GM18505 (cell line): ENCODE measurements at regions not wholly inside any gene's neighbourhood (a gene's known extent, or its start where the extent isn't known, plus 50 kb on each side); places are given as distances from the start of the nearest gene placed in this dataset.
"Not testable (repeated sequence)": the region's sequence is repeated elsewhere in the genome, so short reads cannot be mapped to it uniquely, and the experiment has no call there.

Source experiments
- ATAC-seq: cut with Tn5 transposase; IDR thresholded peaks from one replicate; pipeline ENCODE4 v1.9.1; 2021; ENCODE audit not compliant: unreplicated experiment
- POLR2A ChIP-seq: IDR thresholded peaks from 4 replicates; pipeline ENCODE4 v1.6.1; 2011; ENCODE audit warnings: borderline replicate concordance; ENCODE audit not compliant: insufficient read depth, insufficient read length; ENCODE audit errors: extremely low read depth

DNA sequence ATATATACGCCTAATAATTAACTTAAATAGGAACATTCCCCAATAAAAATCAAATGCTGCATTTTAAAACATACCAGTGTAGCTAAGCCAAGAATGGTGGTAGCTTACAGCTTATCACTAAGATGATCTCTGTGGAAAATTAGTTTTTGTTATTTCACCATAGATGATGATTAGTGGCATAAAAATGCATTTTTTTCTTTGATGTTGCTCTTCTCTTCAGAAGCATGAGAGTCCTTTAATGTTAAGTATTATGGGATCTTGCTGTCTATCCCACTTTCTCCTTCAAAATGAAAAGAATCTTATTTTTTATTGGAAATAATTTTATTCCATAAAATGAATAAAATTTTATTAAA lies 731.0 kb downstream of the SLITRK1 start:
- no peak for TF ChIP-seq POLR2A
- ATAC-seq = no peak

DNA sequence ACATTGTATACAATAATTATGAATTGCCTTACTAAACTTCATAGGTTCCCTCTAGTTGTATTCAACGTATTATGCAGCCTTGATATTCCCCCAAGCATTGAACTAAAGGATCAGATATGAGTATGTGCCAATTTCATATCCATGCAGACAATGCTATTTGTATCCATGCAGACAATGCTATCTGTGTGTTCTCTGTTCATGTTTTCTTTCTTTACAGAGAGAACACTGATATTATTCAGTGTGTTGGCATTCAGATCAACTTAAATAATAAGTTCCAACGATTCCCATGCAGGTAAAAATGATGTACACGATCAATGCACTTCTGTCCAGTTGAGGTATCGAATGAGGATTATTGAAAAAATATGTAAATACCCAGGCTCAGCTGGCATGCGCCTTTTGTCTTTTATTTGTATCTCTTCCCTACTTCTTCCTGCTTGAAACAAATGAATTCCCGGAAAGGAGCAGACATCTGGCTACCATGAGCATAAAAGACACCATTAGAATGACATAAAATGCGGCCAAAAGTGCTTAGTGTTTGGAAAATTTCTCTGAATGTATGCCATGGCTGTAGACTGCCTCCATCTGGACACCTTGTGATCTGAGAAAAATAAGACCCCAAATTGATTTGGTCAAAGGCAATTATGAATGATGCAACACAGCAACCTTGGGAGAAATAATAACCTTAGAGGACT lies 731.5 kb downstream of the SLITRK1 start:
- TF ChIP-seq POLR2A = no peak
- no peak for ATAC-seq

DNA sequence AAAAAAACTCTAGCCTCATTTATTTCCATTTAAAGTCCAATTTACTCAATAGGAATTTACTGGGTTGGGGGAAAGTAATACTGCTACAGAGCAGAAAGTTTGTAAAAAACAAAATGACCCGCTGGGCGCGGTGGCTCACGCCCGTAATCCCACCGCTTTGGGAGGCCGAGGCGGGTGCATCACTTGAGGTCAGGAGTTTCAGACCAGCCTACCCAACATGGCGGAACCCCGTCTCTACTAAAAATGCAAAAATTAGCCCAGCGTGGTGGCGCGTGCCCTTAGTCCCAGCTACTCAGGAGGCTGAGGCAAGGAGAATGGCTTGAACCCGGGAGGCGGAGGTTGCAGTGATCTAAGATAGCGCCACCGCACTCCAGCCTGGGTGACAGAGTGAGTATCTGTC lies 745.6 kb downstream of the SLITRK1 start:
- no peak for ATAC-seq
- no peak for TF ChIP-seq POLR2A

DNA sequence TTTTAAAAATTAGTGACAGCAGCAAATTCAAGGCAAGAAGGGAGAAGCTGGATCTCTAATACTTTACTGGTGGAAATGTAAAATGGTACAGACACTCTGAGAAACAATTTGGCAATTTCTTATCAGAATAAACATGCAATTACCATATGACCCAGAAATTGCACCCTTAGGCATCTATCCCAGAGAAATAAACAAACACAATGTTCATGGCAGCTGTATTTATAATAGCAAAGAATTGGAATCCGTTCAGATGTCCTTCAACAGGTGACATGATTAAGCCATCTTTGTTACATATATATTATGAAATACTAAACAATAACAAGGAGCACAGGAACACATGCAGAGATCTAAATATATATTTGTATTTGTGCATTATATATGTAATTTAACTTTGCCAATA lies 756.5 kb downstream of the SLITRK1 start:
- no peak for TF ChIP-seq POLR2A
- ATAC-seq = no peak

DNA sequence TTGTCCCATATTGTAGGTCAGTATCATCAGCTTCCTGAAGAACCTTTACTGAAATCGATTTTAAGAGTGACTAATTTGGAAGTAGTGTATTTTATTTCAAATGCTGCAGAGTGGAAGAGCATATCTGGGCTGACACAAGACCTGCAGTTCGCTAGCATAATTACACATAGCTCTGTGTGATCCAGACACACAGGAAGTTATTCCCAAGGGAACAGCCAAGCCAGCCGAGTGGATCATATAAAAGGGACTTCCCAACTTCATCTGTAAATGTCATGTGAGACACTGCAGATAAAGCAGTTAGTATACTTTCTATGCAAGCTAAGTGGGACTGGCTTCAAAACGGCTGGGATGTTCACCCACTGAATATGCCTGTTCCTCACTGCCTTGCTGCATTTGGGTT lies 760.4 kb downstream of the SLITRK1 start:
- TF ChIP-seq POLR2A = no peak
- no peak for ATAC-seq

DNA sequence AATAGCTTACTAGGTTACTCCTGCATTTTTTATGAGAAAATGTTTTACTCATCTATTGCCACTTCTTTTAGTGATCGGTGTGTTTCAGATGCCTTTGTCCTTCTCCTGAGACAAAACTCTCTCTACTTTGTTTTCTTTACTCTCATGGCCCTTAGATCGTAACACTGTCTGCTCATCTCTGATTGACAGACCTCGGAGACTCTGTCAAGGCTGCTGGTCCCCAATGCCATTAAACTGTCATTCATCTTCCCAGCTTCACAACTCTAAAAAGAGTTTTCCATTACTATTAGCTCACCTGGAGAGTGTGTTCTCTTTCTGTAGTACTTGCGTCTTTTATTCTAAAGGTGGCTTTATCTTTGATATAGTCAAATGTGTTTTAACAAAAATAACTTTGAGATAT lies 765.2 kb downstream of the SLITRK1 start:
- ATAC-seq = no peak
- no peak for TF ChIP-seq POLR2A

DNA sequence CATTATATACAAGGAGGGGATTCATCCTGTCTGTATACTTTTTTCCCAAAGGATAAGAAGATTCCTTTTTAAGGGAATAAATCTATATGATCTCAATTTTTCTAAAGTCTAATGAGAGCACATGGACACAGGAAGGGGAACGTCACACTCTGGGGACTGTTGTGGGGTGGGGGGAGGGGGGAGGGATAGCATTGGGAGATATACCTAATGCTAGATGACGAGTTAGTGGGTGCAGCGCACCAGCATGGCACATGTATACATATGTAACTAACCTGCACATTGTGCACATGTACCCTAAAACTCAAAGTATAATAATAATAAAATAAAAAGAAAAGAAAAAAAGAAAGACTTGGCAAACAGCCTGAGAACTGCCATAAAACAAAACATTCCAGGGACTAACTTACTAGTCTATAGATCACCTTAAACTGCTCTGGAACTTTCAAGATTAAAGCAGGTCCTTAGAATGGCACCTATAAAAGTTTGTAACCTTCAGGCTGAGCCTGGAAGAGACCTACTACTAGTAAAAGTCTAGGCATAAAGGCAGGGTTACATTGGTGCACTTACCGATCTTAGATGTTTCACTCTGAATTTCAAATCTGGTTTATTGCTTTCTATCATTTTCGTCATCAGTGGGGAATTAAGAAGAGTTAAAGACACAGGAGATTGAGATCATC lies 780.6 kb downstream of the SLITRK1 start:
- ATAC-seq = not testable (repeated sequence)

DNA sequence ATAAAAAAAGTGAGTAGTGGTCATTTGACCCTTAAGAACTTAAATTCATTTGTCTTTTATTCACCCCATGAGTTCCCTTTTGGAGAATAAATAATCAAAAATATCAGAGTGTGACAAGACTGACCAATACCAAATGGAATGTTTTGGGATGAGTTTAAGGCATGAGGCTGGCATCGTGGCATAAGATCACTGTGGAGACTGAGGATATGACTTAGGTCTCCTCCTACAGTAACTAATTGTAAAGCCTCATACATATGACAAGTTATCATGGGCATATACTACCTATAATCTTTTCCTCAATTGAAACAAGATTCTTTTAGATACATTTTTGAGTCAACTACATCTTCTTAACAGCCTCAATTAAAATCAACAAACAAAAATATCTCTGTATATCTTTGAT lies 782.0 kb downstream of the SLITRK1 start:
- no peak for ATAC-seq
- no peak for TF ChIP-seq POLR2A

DNA sequence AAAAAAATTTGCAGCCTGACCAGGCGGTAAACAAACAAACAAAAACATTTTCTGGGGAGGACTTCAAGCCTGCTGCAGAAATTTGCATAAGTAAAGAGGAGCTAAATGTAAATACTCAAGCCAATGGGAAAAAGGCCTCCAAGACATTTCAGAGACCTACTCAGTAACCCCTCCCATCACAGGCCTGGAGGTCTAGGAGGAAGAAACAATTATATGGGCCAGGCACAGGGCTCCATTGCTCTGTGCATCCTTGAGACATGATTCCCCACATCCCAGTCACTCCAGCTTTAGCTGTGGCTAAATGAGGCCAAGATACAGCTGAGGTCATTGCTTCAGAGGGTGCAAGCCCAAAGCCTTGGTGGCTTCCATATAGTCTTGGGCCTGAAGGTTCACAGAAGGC lies 793.4 kb downstream of the SLITRK1 start:
- ATAC-seq = no peak
- no peak for TF ChIP-seq POLR2A

DNA sequence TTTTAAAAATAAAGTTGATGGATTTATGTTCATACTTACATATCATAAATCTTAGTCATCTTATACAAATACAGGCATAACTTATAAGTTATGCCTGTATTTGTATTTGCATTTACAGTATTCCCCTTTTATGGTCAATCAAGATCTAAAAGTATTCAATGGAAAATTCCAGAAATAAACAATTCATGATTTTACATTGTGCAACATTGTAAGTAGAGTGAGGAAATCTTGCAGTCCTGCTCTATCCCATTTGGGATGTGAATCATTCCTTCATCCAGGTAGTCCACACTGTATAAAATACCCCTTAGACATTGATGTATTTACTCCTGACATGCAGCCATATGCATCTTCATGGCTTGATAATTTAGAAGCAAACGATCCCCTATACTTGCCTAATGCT lies 795.3 kb downstream of the SLITRK1 start:
- TF ChIP-seq POLR2A = no peak
- ATAC-seq = no peak

DNA sequence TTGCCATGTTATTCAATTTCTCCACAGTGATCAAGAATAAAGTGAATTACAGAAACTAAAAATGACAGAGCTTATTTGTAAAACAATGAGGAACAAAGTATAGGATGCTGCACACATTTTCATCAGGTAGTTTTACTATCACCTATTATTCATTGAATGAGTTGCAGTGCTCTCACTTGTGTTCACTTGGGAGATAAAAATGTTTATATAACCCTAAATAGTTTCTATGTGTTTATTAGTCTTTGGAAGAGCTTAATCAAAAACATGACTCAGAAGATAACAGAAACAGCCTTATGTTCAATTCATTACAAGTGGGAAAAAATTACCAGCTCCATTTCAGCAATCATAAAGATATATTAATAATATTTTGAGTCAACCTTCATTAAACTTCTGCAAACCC lies 796.2 kb downstream of the SLITRK1 start:
- no peak for TF ChIP-seq POLR2A
- no peak for ATAC-seq

DNA sequence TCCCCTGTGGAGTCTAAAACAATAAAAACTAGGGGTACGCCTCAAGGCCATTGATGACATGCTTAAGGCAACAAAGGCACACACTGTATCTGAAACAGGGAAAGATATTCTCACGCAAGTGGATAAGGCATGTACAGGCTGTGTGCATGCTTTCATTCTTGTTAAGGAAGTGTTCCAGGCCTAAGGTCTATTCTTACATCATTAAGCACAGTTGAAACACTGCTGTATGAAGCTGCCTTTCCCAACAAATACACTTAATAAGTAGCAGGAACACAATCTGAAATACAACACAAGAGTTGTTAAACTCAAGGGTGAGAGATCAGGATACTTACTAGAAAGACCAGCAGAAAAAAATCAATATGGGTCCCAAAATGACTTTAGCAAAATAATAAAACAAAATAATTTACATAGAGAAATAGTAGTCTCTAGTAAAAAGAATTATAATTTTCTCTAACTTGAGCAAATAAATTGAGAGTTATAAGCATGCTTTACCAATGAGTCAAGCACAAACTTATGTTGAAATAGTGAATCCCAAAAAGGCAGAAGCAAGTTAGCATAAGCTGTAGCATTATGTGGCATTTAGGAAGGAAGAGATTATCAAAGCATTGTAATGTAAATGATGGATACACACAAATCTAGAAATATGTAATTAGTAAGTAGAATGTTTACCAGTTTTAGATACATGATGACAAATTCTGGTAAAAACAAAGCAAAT lies 796.9 kb downstream of the SLITRK1 start:
- TF ChIP-seq POLR2A = no peak
- ATAC-seq = no peak

DNA sequence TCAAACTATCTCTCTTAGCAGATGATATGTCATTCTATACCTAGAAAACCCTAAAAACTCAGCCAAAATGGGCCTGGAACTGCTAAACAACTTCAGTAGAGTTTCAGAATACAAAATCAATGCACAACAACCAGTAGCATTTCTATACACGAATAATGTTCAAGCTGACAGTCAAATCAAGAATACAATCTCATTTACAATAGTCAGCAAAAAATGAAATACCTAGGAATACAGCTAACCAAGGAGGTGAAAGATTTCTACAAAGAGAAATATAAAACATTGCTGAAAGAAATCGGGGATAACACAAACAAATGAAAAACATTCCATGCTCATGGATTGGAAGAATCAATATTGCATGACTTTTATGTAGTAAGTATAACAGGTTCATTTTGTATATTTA lies 804.8 kb downstream of the SLITRK1 start:
- no peak for ATAC-seq
- TF ChIP-seq POLR2A = no peak

DNA sequence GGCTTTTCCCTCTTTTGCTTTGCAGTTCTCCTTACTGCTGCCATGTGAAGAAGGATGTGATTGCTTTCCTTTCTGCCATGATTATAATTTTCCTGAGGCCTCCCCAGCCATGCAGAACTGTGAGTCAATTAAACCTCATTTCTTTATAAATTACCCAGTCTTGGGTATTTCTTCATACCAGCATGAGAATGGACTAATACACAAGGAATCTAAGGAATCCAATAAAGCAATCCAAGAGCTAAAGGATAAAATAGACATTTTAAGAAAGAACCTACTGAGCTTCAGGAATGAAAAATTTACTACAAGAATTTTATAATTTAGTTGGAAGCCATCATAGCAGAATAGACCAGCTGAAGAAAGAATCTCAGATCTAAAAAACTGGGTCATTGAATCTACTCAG lies 808.3 kb downstream of the SLITRK1 start:
- ATAC-seq = not testable (repeated sequence)
